ENCODE measurements at regions not wholly inside any gene's neighbourhood (a gene's known extent, or its start where the extent isn't known, plus 50 kb on each side); places are given as distances from the start of the nearest gene placed in this dataset.
"Not testable (repeated sequence)": the region's sequence is repeated elsewhere in the genome, so short reads cannot be mapped to it uniquely, and the experiment has no call there.

DNA sequence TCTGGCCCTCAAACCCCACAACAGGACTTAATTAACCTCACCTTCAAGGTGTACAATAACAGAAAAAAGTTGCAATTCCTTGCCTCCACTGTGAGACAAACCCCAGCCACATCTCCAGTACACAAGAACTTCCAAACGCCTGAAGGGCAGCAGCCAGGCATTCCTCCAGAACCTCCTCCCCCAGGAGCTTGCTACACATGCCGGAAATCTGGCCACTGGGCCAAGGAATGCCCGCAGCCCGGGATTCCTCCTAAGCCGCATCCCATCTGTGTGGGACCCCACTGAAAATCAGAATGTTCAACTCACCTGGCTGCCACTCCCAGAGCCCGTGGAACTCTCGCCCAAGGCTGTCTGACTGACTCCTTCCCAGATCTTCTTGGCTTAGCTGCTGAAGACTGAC lies 901.5 kb downstream of the TAF11L14 start:
- not testable (repeated sequence) for TF ChIP-seq POLR2A (IDR thresholded peaks at IDR 0.05)
- TF ChIP-seq, protein P1, sequence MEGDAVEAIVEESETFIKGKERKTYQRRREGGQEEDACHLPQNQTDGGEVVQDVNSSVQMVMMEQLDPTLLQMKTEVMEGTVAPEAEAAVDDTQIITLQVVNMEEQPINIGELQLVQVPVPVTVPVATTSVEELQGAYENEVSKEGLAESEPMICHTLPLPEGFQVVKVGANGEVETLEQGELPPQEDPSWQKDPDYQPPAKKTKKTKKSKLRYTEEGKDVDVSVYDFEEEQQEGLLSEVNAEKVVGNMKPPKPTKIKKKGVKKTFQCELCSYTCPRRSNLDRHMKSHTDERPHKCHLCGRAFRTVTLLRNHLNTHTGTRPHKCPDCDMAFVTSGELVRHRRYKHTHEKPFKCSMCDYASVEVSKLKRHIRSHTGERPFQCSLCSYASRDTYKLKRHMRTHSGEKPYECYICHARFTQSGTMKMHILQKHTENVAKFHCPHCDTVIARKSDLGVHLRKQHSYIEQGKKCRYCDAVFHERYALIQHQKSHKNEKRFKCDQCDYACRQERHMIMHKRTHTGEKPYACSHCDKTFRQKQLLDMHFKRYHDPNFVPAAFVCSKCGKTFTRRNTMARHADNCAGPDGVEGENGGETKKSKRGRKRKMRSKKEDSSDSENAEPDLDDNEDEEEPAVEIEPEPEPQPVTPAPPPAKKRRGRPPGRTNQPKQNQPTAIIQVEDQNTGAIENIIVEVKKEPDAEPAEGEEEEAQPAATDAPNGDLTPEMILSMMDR (IDR thresholded peaks at IDR 0.05): not testable (repeated sequence)

Measured in Peyer's patch (tissue), 4 donors.